Spleen (tissue), 11 donors: ENCODE measurements at regions not wholly inside any gene's neighbourhood (a gene's known extent, or its start where the extent isn't known, plus 50 kb on each side); places are given as distances from the start of the nearest gene placed in this dataset.

Experiments used
- DNase-seq: peaks from one replicate; pipeline ENCODE4 v3.0.0-alpha.2; 2020
- H3K27ac ChIP-seq, 8 donors: fragments of 200-600 bp; sonication (generic) in 7 of 8; 1 replicate in 4 of 8; 2 replicates in 4 of 8; pipeline versions ENCODE4 v1.5.0 to v1.8.0; 2016 to 2021; ENCODE audit warnings: inconsistent platforms in 4 of 8, mild to moderate bottlenecking in 4 of 8, moderate library complexity in 1 of 8
- H3K27me3 ChIP-seq, 7 donors: fragments of 200-600 bp; sonication (generic) in 6 of 7; replicated peaks in 1 of 7; 1 replicate in 4 of 7; 2 replicates in 3 of 7; pipeline versions ENCODE4 v1.5.0 to v1.8.0; 2016 to 2021; ENCODE audit warnings: inconsistent platforms in 3 of 7, mild to moderate bottlenecking in 1 of 7
- H3K36me3 ChIP-seq, 6 donors: fragments of 200-600 bp; sonication (generic) in 5 of 6; 1 replicate in 4 of 6; 2 replicates in 2 of 6; pipeline versions ENCODE4 v1.5.0 to v1.8.0; 2016 to 2021; ENCODE audit warnings: inconsistent platforms in 2 of 6
- H3K4me1 ChIP-seq, 6 donors: fragments of 200-600 bp; sonication (generic) in 5 of 6; 1 replicate in 3 of 6; 2 replicates in 3 of 6; pipeline versions ENCODE4 v1.5.0 to v1.8.0; 2016 to 2021; ENCODE audit warnings: inconsistent platforms in 3 of 6
- H3K4me3 ChIP-seq, 8 donors: fragments of 200-600 bp; sonication (generic) in 7 of 8; 1 replicate in 4 of 8; 2 replicates in 4 of 8; pipeline versions ENCODE4 v1.5.0 to v1.8.0; 2016 to 2021; ENCODE audit warnings: inconsistent platforms in 4 of 8, mild to moderate bottlenecking in 4 of 8, moderate library complexity in 2 of 8
- H3K9me3 ChIP-seq, 8 donors: fragments of 200-600 bp; sonication (generic) in 7 of 8; 1 replicate in 4 of 8; 2 replicates in 4 of 8; pipeline versions ENCODE4 v1.5.0 to v1.8.0; 2016 to 2021; ENCODE audit warnings: inconsistent platforms in 4 of 8
- CTCF ChIP-seq, 11 experiments: fragments of 200-600 bp in 7 of 11; fragments of 450-650 bp in 4 of 11; sonication (generic) in 4 of 11; IDR thresholded peaks in 8 of 11; conservative IDR thresholded peaks in 3 of 11; 1 replicate in 7 of 11; 2 replicates in 4 of 11; pipeline versions ENCODE4 v1.4.0 to v1.8.0; 2016 to 2021; ENCODE audit warnings: antibody characterized with exemption in 11 of 11, inconsistent platforms in 4 of 11, mild to moderate bottlenecking in 1 of 11
- POLR2A ChIP-seq, 3 donors: fragments of 450-650 bp; IDR thresholded peaks; one replicate each; pipeline ENCODE4 v1.5.1; 2017; ENCODE audit warnings: antibody characterized with exemption in 3 of 3, mild to moderate bottlenecking in 1 of 3
- POLR2AphosphoS5 ChIP-seq, 3 donors: sonication (generic); formaldehyde crosslinking; IDR thresholded peaks; one replicate each; pipeline ENCODE4 v1.5.1; 2017; ENCODE audit warnings: antibody characterized with exemption in 3 of 3
- WGBS, 5 donors: extraction: QIAGEN DNeasy Blood & Tissue Kit in 3 of 5; methylation state at CpG; one replicate each; pipeline versions ENCODE4 v1.1.5 to v1.1.7; 2013 to 2018; 5-methylcytosine and 5-hydroxymethylcytosine counted together
- intact Hi-C: fragments of 100-400 bp; cut with DNase I; formaldehyde crosslinking; loops from one replicate; pipeline ENCODE4 v1.15.0; 2023; ENCODE audit warnings: low total_unique reads
- donor health status: healthy with polysubstance abuse.
- donor health status: DM: no; HTN: no; CAD: no; lungs with moderate emphysema.
- donor health status: DM: no; HTN: no; CAD: no.
- donor health status: Bipolar disorder and iron deficiency.
- donor health status: healthy.
- donor health status: DM: no; HTN: no; CAD: no.
- donor health status: DM: yes; HTN: yes; CAD: no.

GRCh38 chrY:12459965-12460364 lies 241.1 kb upstream of the USP9Y start:
- Histone ChIP-seq H3K27ac (no peak overlapping the region), H3K4me1 (no peaks in the 10 kb centered on the region), H3K9me3 (no peaks in the 10 kb centered on the region), H3K27me3 (no peaks in the 10 kb centered on the region), H3K36me3 (no peaks in the 10 kb centered on the region), H3K4me3 (no peak overlapping the region)
- no peak for DNase-seq
- WGBS, 5 donors, result 67 to 80% (median 67%) methylated on average over 1 of the region's 1 CpG; no CpG with 5 or more reads in 2 of the 5 donors
- TF ChIP-seq POLR2AphosphoS5 (IDR thresholded peaks at IDR 0.05) (no peak), CTCF (IDR thresholded peaks at IDR 0.05 in 8 of 11, conservative IDR thresholded peaks at IDR 0.05 in 3 of 11) (no peak), POLR2A (IDR thresholded peaks at IDR 0.05) (no peak)
- intact Hi-C loops, result no loop called here

- Histone ChIP-seq H3K4me3 (no peak overlapping the region), H3K4me1 (no peaks in the 10 kb centered on the region), H3K27ac (no peak overlapping the region), H3K27me3 (no peaks in the 10 kb centered on the region), H3K36me3 (no peaks in the 10 kb centered on the region), H3K9me3 (peaks cover 0 to 4% (median 0%) of the 10 kb centered on the region in 8 donors)
- DNase-seq, result no peak
- 74 to 80% (median 76%) methylated on average over 4 of the region's 4 CpGs; no CpG with 5 or more reads in 2 of the 5 donors for WGBS, 5 donors
- no peak for TF ChIP-seq CTCF (IDR thresholded peaks at IDR 0.05 in 8 of 11, conservative IDR thresholded peaks at IDR 0.05 in 3 of 11)
- TF ChIP-seq POLR2A (IDR thresholded peaks at IDR 0.05), result no peak
- TF ChIP-seq POLR2AphosphoS5 (IDR thresholded peaks at IDR 0.05), result no peak
- intact Hi-C loops, result no loop called here
These were observed 236.9 kb upstream of the USP9Y start for GRCh38 chrY:12464155-12464554.

- no peak for DNase-seq
- H3K27ac ChIP-seq, result no peak overlapping the region
- H3K4me1 ChIP-seq, result no peaks in the 10 kb centered on the region
- H3K4me3 ChIP-seq, result no peak overlapping the region
- intact Hi-C loops, result no loop called here
- H3K36me3 ChIP-seq, result no peaks in the 10 kb centered on the region
- no peak for TF ChIP-seq POLR2A (IDR thresholded peaks at IDR 0.05)
- no peak for TF ChIP-seq POLR2AphosphoS5 (IDR thresholded peaks at IDR 0.05)
- no peak for TF ChIP-seq CTCF (IDR thresholded peaks at IDR 0.05 in 8 of 11, conservative IDR thresholded peaks at IDR 0.05 in 3 of 11)
- peaks cover 0 to 4% (median 0%) of the 10 kb centered on the region in 8 donors for H3K9me3 ChIP-seq
- WGBS, 5 donors, result 91 to 93% (median 91%) methylated on average over 3 of the region's 3 CpGs; no CpG with 5 or more reads in 2 of the 5 donors
- no peaks in the 10 kb centered on the region for H3K27me3 ChIP-seq
These were observed 235.3 kb upstream of the USP9Y start for GRCh38 chrY:12465706-12466105.

GRCh38 chrY:12469081-12469480 lies 231.9 kb upstream of the USP9Y start:
- intact Hi-C loops, result no loop called here
- TF ChIP-seq CTCF (IDR thresholded peaks at IDR 0.05 in 8 of 11, conservative IDR thresholded peaks at IDR 0.05 in 3 of 11), result no peak
- no peak for TF ChIP-seq POLR2A (IDR thresholded peaks at IDR 0.05)
- no peak for TF ChIP-seq POLR2AphosphoS5 (IDR thresholded peaks at IDR 0.05)

More at GRCh38 chrY:12469081-12469480, 231.9 kb upstream of the USP9Y start:
- no peaks in the 10 kb centered on the region for H3K27me3 ChIP-seq
- no peak overlapping the region for H3K4me3 ChIP-seq
- H3K9me3 ChIP-seq, result peaks cover 0 to 4% (median 0%) of the 10 kb centered on the region in 8 donors
- no peak overlapping the region for H3K27ac ChIP-seq
- H3K4me1 ChIP-seq, result no peaks in the 10 kb centered on the region
- no peak for DNase-seq
- WGBS, 5 donors, result 58 to 71% (median 60%) methylated on average over 1 of the region's 1 CpG; no CpG with 5 or more reads in 2 of the 5 donors
- H3K36me3 ChIP-seq, result no peaks in the 10 kb centered on the region
